Brain microvascular endothelial cell (primary cell): ENCODE measurements at regions not wholly inside any gene's neighbourhood (a gene's known extent, or its start where the extent isn't known, plus 50 kb on each side); places are given as distances from the start of the nearest gene placed in this dataset.

Source experiments
- DNase-seq: peaks from one replicate; pipeline ENCODE4 v3.0.0-alpha.2; 2020
- H3K27ac ChIP-seq: fragments of 250-450 bp; sonication (Bioruptor Pico); 2 replicates; pipeline ENCODE4 v1.5.1; 2020; ENCODE audit warnings: mild to moderate bottlenecking, moderate library complexity
- H3K27me3 ChIP-seq: fragments of 250-450 bp; sonication (Bioruptor Pico); replicated peaks from 2 replicates; pipeline ENCODE4 v1.5.1; 2020; ENCODE audit warnings: mild to moderate bottlenecking
- H3K36me3 ChIP-seq: fragments of 250-450 bp; sonication (Bioruptor Pico); replicated peaks from 2 replicates; pipeline ENCODE4 v1.5.1; 2020; ENCODE audit warnings: mild to moderate bottlenecking
- H3K4me3 ChIP-seq: 2 replicates; pipeline ENCODE4 v1.5.1; 2011; ENCODE audit warnings: low read depth, mild to moderate bottlenecking, control low read depth, low read length, moderate library complexity
- in situ Hi-C: cut with HindIII; loops from 2 replicates; pipeline ENCODE4 v1.10.0; 2017; ENCODE audit warnings: low sequenced_read_pairs, low pct_ligation_motif_present
- TF ChIP-seq, protein P1 (sequence below): IDR thresholded peaks from 2 replicates; pipeline ENCODE4 v1.5.1; 2011; ENCODE audit warnings: low read depth, mild to moderate bottlenecking, moderate library complexity, low read length, control low read depth, inconsistent platforms; ENCODE audit errors: missing control alignments

DNA sequence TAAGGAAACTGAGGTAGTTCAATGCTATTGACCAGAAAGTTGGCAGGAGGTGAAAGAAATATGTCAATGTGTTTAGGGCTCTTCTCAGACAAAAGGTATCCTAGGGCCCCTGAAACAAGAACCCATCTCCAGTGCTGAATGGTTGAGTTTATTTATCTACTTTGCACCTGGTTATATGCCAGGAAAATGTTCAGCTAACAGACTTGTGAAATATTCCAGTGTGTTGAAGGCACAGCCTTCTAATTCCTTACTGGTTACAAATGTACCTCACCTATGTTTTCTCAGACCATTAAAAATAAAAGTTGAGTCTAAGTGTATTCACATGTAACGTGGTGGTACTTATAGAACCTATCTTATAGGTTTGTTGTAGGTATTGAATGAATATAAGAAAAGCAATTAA is 511.7 kb upstream of the SEL1L start:
- Histone ChIP-seq H3K27me3 (no peaks in the 10 kb centered on the region), H3K4me3 (no peak overlapping the region), H3K36me3 (no peaks in the 10 kb centered on the region), H3K27ac (no peak overlapping the region)
- TF ChIP-seq, protein P1, sequence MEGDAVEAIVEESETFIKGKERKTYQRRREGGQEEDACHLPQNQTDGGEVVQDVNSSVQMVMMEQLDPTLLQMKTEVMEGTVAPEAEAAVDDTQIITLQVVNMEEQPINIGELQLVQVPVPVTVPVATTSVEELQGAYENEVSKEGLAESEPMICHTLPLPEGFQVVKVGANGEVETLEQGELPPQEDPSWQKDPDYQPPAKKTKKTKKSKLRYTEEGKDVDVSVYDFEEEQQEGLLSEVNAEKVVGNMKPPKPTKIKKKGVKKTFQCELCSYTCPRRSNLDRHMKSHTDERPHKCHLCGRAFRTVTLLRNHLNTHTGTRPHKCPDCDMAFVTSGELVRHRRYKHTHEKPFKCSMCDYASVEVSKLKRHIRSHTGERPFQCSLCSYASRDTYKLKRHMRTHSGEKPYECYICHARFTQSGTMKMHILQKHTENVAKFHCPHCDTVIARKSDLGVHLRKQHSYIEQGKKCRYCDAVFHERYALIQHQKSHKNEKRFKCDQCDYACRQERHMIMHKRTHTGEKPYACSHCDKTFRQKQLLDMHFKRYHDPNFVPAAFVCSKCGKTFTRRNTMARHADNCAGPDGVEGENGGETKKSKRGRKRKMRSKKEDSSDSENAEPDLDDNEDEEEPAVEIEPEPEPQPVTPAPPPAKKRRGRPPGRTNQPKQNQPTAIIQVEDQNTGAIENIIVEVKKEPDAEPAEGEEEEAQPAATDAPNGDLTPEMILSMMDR, result no peak
- in situ Hi-C loops, result no loop called here
- no peak for DNase-seq

DNA sequence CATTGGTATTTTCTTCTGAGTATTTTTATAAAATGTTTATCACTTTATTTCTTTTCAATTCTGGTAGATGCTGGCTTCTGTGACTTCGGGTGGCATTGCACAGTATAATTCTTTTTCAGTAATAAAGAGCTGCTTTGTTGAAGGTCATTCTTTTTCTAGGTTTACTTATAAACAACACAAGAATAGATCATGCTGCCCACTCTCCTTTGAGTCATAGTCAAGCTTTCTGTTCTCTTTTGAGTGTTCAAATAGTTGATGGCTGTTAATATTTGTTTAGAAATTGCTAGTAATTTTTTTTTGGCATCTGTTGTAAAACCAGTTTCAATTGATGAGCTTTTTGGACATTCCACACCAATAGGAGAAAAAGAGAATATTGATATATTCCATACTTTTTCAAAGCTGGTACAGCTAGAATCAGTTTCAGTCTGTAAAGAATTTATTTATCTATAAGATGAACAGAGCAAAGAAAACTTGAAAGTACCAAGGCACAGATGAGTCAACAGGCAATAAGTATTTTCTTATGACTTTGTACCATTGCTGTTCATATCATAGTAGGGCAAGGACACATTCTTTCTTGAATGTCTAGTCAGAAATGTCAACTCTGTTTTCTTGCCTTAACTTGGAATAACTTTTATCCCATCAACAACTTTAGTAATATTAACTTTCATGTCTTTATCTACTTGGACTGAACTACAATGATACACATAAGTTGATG is 513.0 kb upstream of the SEL1L start:
- Histone ChIP-seq H3K27ac (no peak overlapping the region), H3K27me3 (no peaks in the 10 kb centered on the region), H3K4me3 (no peak overlapping the region), H3K36me3 (no peaks in the 10 kb centered on the region)
- in situ Hi-C loops, result no loop called here
- DNase-seq, result no peak
- TF ChIP-seq, protein P1, result no peak

DNA sequence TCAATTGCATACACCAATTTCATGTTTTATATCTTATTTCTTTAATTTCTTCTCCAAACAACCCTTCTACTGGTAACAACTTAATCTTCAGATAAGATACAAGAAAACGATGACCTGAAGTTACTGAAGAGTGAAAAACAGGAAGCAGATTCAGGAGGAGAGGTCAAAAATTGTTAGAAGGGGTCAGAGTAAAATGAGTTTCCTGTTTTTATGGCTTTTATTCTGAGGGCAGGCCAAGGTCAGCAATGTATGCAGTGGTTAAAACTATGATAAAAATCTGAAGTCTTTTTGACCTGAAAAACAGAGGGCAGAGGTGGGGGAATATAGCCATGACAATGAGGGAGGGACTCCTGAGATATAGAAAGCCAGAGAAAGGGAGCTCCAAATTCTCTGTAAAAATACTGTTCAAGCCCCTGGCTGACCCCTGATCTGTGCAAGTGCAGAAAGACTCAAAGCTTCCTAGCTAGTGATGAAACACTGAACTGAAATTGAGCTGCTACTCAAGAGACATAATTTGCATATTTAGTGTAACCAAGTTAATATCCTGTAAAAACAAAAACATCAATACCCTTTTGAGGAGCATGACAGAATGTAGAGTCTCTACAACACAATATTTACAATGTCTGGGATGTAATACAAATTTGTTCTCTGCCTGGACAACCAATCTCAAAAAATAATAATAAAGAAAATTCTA is 514.3 kb upstream of the SEL1L start:
- no peak for DNase-seq
- Histone ChIP-seq H3K36me3 (no peaks in the 10 kb centered on the region), H3K27ac (no peak overlapping the region), H3K4me3 (no peak overlapping the region), H3K27me3 (no peaks in the 10 kb centered on the region)
- TF ChIP-seq, protein P1, result no peak
- in situ Hi-C loops, result no loop called here

DNA sequence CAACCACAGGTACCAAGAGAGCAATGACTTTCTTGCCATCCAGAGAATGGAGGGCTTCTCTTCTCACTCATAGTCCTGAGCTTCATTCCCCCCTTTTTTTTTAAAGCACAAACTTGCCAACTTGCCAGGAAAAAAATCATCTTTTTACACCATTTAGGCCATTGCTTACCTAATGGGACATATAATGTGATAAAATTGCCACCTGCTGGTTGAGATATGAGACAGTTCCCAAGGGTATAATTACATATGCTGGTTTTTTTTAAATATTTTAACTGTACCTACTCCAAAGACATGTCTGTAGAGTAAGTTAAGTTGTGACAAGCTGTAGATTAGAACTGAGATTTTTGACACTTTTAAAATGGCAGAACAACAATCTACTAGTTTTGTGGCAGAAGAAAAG is 519.1 kb upstream of the SEL1L start:
- Histone ChIP-seq H3K36me3 (no peaks in the 10 kb centered on the region), H3K4me3 (no peak overlapping the region), H3K27ac (no peak overlapping the region), H3K27me3 (no peaks in the 10 kb centered on the region)
- no peak for DNase-seq
- TF ChIP-seq, protein P1, result no peak
- in situ Hi-C loops, result no loop called here

DNA sequence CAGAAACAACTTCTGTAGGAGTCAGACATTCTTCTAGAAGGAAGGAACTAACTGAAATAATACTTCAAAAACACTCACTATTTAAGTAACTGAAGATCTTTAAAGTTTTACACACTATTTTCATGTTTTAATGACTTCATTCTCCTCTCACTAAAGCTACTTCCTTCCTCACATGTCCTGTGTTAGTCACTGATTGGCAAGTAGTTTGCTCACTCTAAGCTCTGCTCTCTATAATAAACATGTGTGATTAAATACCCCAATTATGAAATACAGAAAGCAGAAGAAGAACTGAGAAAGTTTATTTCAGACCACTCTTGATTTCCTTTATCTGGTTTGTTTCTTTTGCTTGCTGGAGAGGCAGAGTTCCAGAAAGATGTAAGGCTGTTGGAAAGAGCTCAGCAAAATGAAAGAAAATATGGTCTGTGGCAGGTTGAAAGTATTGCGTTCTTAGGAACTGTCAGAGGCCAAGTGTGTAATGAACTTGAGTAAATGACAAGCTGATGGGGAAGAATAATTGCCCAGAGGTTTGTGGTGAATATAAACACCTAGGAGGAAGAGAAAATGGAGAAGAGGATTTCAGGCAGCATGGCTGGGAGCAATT is 522.0 kb upstream of the SEL1L start:
- H3K27ac ChIP-seq, result no peak overlapping the region
- TF ChIP-seq, protein P1, result no peak
- H3K36me3 ChIP-seq, result no peaks in the 10 kb centered on the region
- no peaks in the 10 kb centered on the region for H3K27me3 ChIP-seq
- no peak overlapping the region for H3K4me3 ChIP-seq
- no peak for DNase-seq
- in situ Hi-C loops, result no loop called here
